GM18868 (cell line): ENCODE measurements at regions not wholly inside any gene's neighbourhood (a gene's known extent, or its start where the extent isn't known, plus 50 kb on each side); places are given as distances from the start of the nearest gene placed in this dataset.
"Not testable (repeated sequence)": the region's sequence is repeated elsewhere in the genome, so short reads cannot be mapped to it uniquely, and the experiment has no call there.

Experiments
- ATAC-seq: cut with Tn5 transposase; IDR thresholded peaks from one replicate; pipeline ENCODE4 v1.9.1; 2021; ENCODE audit warnings: mild to moderate bottlenecking, moderate library complexity; ENCODE audit not compliant: unreplicated experiment

DNA sequence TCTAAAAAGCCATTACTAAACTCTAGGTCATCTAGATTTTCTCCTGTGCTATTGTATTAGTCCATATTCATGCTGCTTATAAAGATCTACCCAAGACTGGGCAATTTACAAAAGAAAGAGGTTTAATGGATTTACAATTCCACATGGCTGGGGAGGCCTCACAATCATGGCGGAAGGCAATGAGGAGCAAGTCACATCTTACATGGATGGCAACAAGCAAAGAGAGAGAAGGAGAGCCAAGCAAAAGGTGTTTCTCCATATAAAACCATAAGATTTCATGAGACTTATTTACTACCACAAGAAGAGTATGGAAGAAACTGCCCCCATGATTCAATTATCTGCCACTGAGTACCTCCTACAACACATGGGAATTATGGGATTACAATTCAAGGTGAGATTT, 69.6 kb upstream of the CCDC6 start:
- not testable (repeated sequence) for ATAC-seq

DNA sequence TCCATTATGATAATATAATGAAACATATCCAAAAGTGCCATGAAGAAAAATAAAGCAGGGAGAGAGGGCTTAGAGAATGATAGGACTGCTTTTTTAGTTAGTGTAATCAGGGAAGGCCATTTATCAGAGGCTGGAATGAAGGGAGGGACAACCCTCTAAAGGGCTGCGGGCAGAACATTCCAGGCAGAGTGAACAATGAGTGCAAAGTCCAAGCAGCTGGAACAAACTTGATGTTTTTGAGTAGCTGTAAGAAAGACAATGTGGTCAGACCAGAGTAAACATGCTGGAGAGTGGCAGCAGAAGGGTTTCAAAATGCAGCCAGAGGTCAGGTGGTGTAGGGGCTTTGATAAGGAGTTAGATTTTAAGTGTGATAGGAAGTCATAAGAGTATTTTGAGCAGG, 65.6 kb upstream of the CCDC6 start:
- no peak for ATAC-seq

DNA sequence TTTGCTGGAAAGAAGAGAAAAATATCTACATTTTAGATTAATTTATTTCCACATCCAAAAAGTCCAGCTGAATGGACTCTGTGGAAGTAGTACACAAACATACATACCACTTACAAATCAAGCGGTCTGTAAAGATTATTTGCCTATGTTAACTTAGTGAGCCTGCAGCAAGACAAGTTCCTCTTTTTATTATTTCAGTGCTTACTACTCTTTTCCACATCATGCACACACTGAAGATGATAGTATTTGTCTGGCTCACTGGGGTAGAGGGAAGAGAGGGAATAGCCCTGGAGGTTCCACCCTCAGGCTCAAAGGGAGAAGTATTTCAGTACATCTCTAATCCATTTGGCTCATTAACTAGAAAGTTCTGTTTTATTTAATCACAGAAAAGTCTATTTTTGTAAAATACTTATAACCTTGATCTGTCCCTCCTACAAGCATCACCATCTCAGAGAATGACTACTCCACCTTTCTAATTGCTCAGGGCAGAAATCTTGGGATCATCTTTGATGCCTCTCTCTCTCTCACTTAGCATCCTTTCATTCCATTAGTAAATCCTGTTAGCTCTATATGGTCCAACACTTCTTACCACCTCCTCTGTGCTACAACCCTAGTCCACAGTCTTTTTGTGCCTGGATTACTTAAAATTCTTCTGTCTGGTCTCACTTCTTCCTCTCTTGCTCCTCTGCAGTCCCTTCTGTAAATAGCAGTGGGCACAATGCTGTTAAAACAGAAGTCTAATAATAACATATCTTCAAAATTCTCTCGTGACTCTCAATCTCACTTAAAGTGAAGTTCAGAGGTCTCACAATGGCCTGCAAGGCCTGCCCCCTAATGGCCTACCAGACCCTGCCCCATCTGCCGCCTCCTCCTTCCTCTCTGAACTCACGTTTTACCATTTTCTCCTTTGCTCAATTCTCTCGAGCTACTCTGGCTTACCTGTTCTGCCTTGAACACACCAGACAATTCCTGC, 64.3 kb upstream of the CCDC6 start:
- peak; percentile 89 for ATAC-seq

DNA sequence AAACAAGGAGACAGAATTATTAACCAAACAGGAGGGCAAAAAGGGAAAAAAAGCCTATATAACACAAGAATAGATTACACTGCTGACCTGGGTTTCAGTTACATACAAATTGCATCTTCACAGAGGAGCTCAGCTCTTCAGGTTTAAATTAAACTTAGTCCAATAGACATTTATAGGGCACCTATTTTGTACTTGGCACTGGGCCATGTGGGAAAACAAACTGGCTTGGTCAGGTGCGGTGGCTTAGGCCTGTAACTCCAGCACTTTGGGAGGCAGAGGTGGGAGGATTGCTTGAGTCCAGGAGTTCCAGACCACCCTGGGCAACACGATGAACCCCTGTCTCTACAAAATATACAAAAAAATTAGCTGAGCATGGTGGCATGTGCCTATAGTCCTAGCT, 62.3 kb upstream of the CCDC6 start:
- ATAC-seq, result no peak

DNA sequence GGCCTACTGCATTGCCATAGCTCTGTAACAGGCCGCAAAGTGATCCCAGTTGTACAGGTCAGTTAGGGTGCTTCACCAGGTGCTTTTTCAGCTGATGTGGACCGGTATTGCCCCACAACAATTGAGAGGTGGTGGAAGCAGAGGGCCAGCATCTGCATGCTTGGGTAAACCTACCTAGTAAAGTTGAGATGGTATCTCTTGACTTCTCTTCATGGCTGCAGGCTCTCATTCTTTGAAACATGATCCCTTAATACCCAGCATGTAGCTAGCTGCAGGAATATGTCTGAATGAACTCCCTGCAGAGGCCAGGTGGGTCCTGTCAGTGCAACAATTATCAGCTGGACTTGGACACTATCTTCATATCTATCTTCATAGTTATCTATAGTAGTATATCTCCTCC, 60.7 kb upstream of the CCDC6 start:
- ATAC-seq, result no peak

DNA sequence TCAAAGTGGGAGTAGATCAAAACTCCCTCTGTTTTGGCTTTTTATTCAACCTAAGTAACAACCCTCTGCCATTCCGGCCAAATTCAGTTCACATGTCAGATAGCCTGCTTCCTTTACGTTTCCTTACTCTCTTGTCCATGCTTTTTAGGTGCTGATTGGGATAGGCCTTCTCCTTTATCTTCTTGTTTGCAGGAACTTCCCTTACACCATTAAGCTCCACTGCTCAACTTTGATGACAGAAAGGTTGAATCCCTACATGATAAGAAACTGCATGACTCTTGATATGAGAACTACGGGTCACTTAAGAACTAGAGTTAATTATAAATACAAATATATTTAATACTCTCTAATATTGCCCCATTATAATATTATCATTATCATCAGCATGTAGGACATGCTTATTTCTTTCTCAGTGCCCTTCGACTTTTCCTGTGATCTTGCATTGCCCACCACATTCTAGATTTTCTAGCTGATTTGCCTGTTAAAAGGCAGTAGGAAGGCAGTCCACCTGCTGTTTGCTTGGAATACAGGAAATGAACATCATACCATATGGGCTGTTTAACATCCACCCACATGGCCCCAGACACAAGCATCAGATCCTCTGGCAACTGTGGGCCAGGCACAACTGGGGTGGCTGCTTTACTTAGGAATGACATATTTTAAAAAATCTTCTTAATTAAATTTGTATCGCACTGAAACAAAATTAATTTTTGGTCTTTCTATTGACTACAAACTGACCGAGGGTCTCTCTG, 59.7 kb upstream of the CCDC6 start:
- no peak for ATAC-seq

DNA sequence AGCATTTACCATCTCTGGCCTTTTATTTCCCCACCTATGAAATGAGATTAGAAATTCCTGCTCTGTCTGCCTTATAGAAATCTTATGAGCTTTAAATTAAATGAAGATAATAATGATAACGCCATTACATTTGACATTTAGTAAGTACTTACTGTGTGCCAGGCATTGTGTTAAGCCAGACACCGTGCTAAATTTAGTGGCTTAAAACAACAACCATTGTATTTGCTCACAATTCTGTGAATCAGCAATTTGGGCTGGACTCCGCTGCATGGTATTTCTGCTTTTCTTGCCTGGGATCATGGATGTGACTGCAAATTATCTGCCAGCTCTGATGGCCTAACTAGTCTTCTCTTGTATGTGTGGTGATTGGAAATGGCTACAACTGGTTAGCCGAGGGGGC, 56.4 kb upstream of the CCDC6 start:
- no peak for ATAC-seq

DNA sequence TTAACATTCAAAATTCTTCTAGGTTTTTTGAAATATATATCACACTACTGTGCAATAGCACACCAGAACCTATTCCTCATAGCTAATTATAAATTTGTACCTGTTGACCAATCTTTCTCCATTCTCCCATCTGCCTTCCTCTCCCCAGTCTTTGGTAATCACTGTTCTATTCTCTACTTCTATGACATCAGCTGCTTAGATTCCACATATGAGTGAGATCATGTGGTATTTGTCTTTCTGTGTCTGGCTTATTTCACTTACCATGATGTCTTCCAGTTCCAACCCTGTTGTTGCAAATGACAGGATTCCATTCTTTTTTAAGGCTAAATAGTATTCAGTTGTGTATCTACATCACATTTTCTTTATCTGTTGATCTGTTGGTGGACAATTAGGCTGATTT, 54.4 kb upstream of the CCDC6 start:
- no peak for ATAC-seq

DNA sequence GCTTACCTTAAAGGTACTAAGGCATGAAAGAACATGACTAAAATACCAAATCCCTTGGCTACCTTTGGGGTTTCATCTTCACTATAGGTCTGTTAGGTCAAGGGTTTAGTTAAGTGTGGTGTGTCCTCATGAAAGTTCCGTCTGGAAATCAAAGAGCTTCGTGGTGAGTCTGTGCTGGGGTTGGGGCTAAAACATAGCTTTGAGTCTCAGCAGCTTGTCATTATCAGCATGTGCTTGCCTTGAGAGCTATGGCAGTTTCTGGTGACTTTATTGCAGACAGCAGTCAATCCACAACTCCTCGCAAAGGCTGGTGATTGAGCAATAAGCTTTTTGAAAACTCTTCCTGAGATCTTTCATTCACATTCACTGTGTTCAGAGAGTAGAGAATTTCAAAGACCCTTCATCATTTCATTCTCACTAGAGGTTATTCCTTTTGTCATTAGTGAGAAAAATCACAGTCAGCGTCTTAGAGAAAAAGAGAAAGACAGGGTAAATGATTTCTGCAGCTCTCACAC, 53.2 kb upstream of the CCDC6 start:
- ATAC-seq, result no peak

DNA sequence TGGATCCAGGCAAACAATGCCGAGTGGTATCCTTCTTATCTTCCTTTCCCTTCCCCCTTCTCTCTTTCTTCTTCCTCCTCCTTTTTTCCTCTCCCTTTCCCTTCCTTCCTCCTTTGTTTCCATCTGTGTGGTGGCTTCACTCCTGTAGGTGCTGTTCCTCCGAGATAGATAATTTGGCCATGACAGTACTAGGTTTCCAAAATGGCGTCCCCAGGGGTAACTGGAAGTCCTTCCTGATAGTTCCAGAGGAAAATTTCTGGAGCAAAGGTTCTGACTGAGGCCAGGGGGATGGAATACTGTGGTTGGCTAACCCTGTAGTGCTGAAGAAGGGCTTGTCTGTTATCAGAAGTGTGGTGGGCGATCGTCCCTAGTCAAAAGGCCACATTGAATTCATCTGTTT, 52.5 kb upstream of the CCDC6 start:
- no peak for ATAC-seq

DNA sequence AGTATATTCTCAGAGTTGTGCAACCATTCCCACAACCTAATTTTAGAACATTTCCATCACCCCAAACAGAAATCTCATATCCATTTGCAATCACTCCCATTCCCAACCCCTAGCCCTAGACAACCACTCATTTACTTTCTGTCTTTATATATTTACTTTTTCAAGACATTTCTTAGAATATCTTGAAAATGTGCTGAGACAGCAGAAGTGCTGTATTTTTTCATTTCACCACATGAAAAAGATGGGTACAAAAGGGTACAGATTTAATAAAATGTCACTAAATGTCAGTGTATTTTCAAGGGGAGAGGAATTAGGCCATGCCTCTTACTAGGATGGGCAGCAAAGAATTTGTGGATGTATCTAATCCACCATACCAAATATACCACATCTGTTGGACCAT, 51.6 kb upstream of the CCDC6 start:
- no peak for ATAC-seq
